IMR-90 (cell line): ENCODE measurements at regions not wholly inside any gene's neighbourhood (a gene's known extent, or its start where the extent isn't known, plus 50 kb on each side); places are given as distances from the start of the nearest gene placed in this dataset.

ENCODE experiments used
- ATAC-seq: fragments of 200-7000 bp; cut with Tn5 transposase; 2 replicates; pipeline ENCODE4 v1.9.1; 2020; ENCODE audit warnings: low read depth, mild to moderate bottlenecking, moderate library complexity
- BruUV-seq: library from RNA; stranded (reverse); fragments of 400-500 nt; replicated peaks from 2 replicates; lab custom pipeline; 2021; lab: Mats Ljungman, UMichigan
- CTCF ChIA-PET: fragments of 300-600 bp; formaldehyde crosslinking; extraction: SDS; loops from one replicate; lab custom pipeline; 2021; ENCODE audit warnings: antibody characterized with exemption; lab: Yijun Ruan, JAX
- POLR2A ChIA-PET: fragments of 300-600 bp; sonication (Branson Sonifier 250); formaldehyde crosslinking; loops from one replicate; lab custom pipeline; 2022; ENCODE audit warnings: antibody characterized with exemption; ENCODE audit not compliant: unreplicated experiment; lab: Charles Lee
- DNase-seq: peaks from one replicate; pipeline ENCODE4 v3.0.0; 2013
- H2AFZ ChIP-seq: replicated peaks from 2 replicates; pipeline ENCODE3; 2013; ENCODE audit warnings: low read length, mild to moderate bottlenecking; ENCODE audit not compliant: poor library complexity
- H2AK5ac ChIP-seq: 2 replicates; pipeline ENCODE4 v1.6.1; 2013; ENCODE audit warnings: low read depth, low read length, inconsistent platforms
- H2AK9ac ChIP-seq: replicated peaks from 2 replicates; pipeline ENCODE3; 2013; ENCODE audit warnings: mild to moderate bottlenecking, low read depth, low read length, moderate library complexity; ENCODE audit not compliant: poor library complexity
- H2BK120ac ChIP-seq: 2 replicates; pipeline ENCODE4 v1.6.1; 2013; ENCODE audit warnings: low read depth, low read length, inconsistent platforms
- H2BK15ac ChIP-seq: 3 replicates; pipeline ENCODE4 v1.6.1; 2013; ENCODE audit warnings: low read depth, low read length, inconsistent platforms
- H2BK20ac ChIP-seq: 2 replicates; pipeline ENCODE4 v1.6.1; 2013; ENCODE audit warnings: low read depth, mild to moderate bottlenecking, inconsistent platforms, low read length, moderate library complexity
- H2BK5ac ChIP-seq: 2 replicates; pipeline ENCODE4 v1.6.1; 2013; ENCODE audit warnings: mild to moderate bottlenecking, low read depth, low read length, inconsistent platforms; ENCODE audit not compliant: poor library complexity, severe bottlenecking
- H3K14ac ChIP-seq: replicated peaks from 2 replicates; pipeline ENCODE4 v1.6.1; 2013; ENCODE audit warnings: low read depth, low read length, inconsistent platforms
- H3K18ac ChIP-seq: 2 replicates; pipeline ENCODE4 v1.6.1; 2013; ENCODE audit warnings: low read depth, low read length, control low read depth
- H3K23ac ChIP-seq: 2 replicates; pipeline ENCODE4 v1.6.1; 2013; ENCODE audit warnings: low read depth, low read length, inconsistent platforms
- H3K27ac ChIP-seq: 2 replicates; pipeline ENCODE4 v1.5.1; 2013; ENCODE audit warnings: mild to moderate bottlenecking, control low read depth, low read length; ENCODE audit not compliant: insufficient read depth
- H3K27me3 ChIP-seq: 2 replicates; pipeline ENCODE4 v1.6.1; 2013; ENCODE audit warnings: low read length; ENCODE audit not compliant: control insufficient read depth, insufficient read depth
- H3K36me3 ChIP-seq: 2 replicates; pipeline ENCODE4 v1.6.1; 2013; ENCODE audit warnings: low read length, mixed read lengths; ENCODE audit not compliant: control insufficient read depth, insufficient read depth
- H3K4ac ChIP-seq: 2 replicates; pipeline ENCODE4 v1.6.1; 2013; ENCODE audit warnings: low read depth, low read length, inconsistent platforms
- H3K4me1 ChIP-seq: 2 replicates; pipeline ENCODE4 v1.6.1; 2013; ENCODE audit warnings: low read length, mixed read lengths; ENCODE audit not compliant: control insufficient read depth, insufficient read depth
- H3K4me2 ChIP-seq: 2 replicates; pipeline ENCODE4 v1.6.1; 2013; ENCODE audit warnings: low read depth, mild to moderate bottlenecking, control low read depth, low read length, moderate library complexity
- H3K4me3 ChIP-seq: 2 replicates; pipeline ENCODE4 v1.5.1; 2013; ENCODE audit warnings: low read depth, mild to moderate bottlenecking, control low read depth, low read length, moderate library complexity; ENCODE audit not compliant: insufficient read depth
- H3K56ac ChIP-seq: 2 replicates; pipeline ENCODE4 v1.6.1; 2013; ENCODE audit warnings: low read length, inconsistent platforms; ENCODE audit not compliant: insufficient read depth; ENCODE audit errors: extremely low read depth
- H3K79me1 ChIP-seq, 2 experiments: 2 replicates each; pipeline ENCODE4 v1.6.1; 2013; ENCODE audit warnings: low read length in 2 of 2, inconsistent platforms in 1 of 2, low read depth in 1 of 2
- H3K9ac ChIP-seq: 2 replicates; pipeline ENCODE4 v1.6.1; 2013; ENCODE audit warnings: low read depth, low read length, control low read depth
- H3K9me1 ChIP-seq: 2 replicates; pipeline ENCODE4 v1.6.1; 2013; ENCODE audit warnings: low read length, inconsistent platforms; ENCODE audit not compliant: insufficient read depth
- H3K9me3 ChIP-seq: 2 replicates; pipeline ENCODE4 v1.6.1; 2013; ENCODE audit warnings: low read length; ENCODE audit not compliant: control insufficient read depth, insufficient read depth
- H4K20me1 ChIP-seq: 2 replicates; pipeline ENCODE4 v1.6.1; 2013; ENCODE audit warnings: low read length, inconsistent platforms; ENCODE audit not compliant: insufficient read depth
- H4K5ac ChIP-seq: 2 replicates; pipeline ENCODE4 v1.6.1; 2013; ENCODE audit warnings: mild to moderate bottlenecking, low read depth, low read length, control low read depth
- H4K8ac ChIP-seq, 2 experiments: 2 replicates each; pipeline ENCODE4 v1.6.1; 2013; ENCODE audit warnings: low read depth in 2 of 2, low read length in 2 of 2, control low read depth in 1 of 2, inconsistent platforms in 1 of 2
- H4K91ac ChIP-seq: 2 replicates; pipeline ENCODE4 v1.6.1; 2013; ENCODE audit warnings: low read depth, low read length, inconsistent platforms; ENCODE audit not compliant: insufficient read depth
- CEBPB ChIP-seq: IDR thresholded peaks from 2 replicates; pipeline ENCODE4 v1.6.1; 2012; ENCODE audit warnings: low read depth, low read length, improper control_type of control experiment
- CHD1 ChIP-seq: IDR thresholded peaks from 2 replicates; pipeline ENCODE4 v1.6.1; 2012; ENCODE audit warnings: low read depth, low read length, improper control_type of control experiment
- CTCF ChIP-seq: conservative IDR thresholded peaks from 2 replicates; pipeline ENCODE4 v1.5.1; 2012; ENCODE audit warnings: mild to moderate bottlenecking, low read depth, low read length, improper control_type of control experiment
- MAFK ChIP-seq: IDR thresholded peaks from 2 replicates; pipeline ENCODE4 v1.6.1; 2012; ENCODE audit warnings: low read depth, low read length, improper control_type of control experiment
- MAZ ChIP-seq: IDR thresholded peaks from 2 replicates; pipeline ENCODE4 v1.6.1; 2012; ENCODE audit warnings: low read depth, mild to moderate bottlenecking, low read length, improper control_type of control experiment, moderate library complexity, borderline replicate concordance
- MXI1 ChIP-seq: IDR thresholded peaks from 2 replicates; pipeline ENCODE4 v1.6.1; 2012; ENCODE audit warnings: low read depth, mild to moderate bottlenecking, low read length, moderate library complexity, borderline replicate concordance
- POLR2A ChIP-seq: IDR thresholded peaks from 2 replicates; pipeline ENCODE4 v1.6.1; 2012; ENCODE audit warnings: mild to moderate bottlenecking, low read depth, low read length
- RCOR1 ChIP-seq: IDR thresholded peaks from 2 replicates; pipeline ENCODE4 v1.6.1; 2012; ENCODE audit warnings: mild to moderate bottlenecking, low read length, improper control_type of control experiment; ENCODE audit not compliant: insufficient replicate concordance
- RFX5 ChIP-seq: IDR thresholded peaks from 2 replicates; pipeline ENCODE4 v1.8.0; 2012; ENCODE audit warnings: low read depth, mild to moderate bottlenecking, low read length, moderate library complexity
- USF2 ChIP-seq: fragments of 150-350 bp; IDR thresholded peaks from 2 replicates; pipeline ENCODE4 v1.6.1; 2017; ENCODE audit warnings: mild to moderate bottlenecking, antibody characterized with exemption, low read length, low read depth
- WGBS, 2 experiments: methylation state at CpG; one replicate each; pipeline versions ENCODE4 v1.1.5 to v1.1.7; 2013; ENCODE audit warnings: missing lambda C conversion rate in 2 of 2; ENCODE audit not compliant: insufficient read length in 1 of 2; ENCODE audit errors: extremely low coverage in 2 of 2; 5-methylcytosine and 5-hydroxymethylcytosine counted together
- dilution Hi-C: fragments of 300-500 bp; cut with HindIII; formaldehyde crosslinking; loops from one replicate; pipeline ENCODE4 v1.14.3; 2018; ENCODE audit warnings: low sequenced_read_pairs; ENCODE audit not compliant: unreplicated experiment
- in situ Hi-C: fragments of 300-500 bp; cut with MboI; formaldehyde crosslinking; loops from 3 replicates; pipeline ENCODE4 v1.14.3; 2019; ENCODE audit warnings: low sequenced_read_pairs, inconsistent platforms, mixed read lengths
- intact Hi-C: fragments of 100-400 bp; cut with micrococcal nuclease; formaldehyde crosslinking; loops from 2 replicates; pipeline ENCODE4 v1.10.0; 2022

- dilution Hi-C loops (no loop called here), intact Hi-C loops (no loop called here), in situ Hi-C loops (no loop called here)
- no peak overlapping the region for H2BK20ac ChIP-seq
- no peak overlapping the region for H3K56ac ChIP-seq
- TF ChIP-seq RCOR1 (no peak), MAZ (no peak), CHD1 (no peak), MAFK (no peak), USF2 (no peak), RFX5 (no peak), CTCF (no peak), CEBPB (no peak), POLR2A (no peak), MXI1 (no peak)
- H4K5ac ChIP-seq, result no peak overlapping the region
- H3K4me3 ChIP-seq, result no peak overlapping the region
- no peak overlapping the region for H3K23ac ChIP-seq
- H2BK5ac ChIP-seq, result no peak overlapping the region
- no peak overlapping the region for H2BK15ac ChIP-seq
- H2BK120ac ChIP-seq, result no peak overlapping the region
- H4K91ac ChIP-seq, result no peak overlapping the region
- H3K9me1 ChIP-seq, result no peaks in the 10 kb centered on the region
- H4K20me1 ChIP-seq, result no peaks in the 10 kb centered on the region
- no peaks in the 10 kb centered on the region for H3K36me3 ChIP-seq
- DNase-seq (no peak), ATAC-seq (no peak)
- ChIA-PET POLR2A (no interaction called here), CTCF (no interaction called here)
- H2AK5ac ChIP-seq, result no peak overlapping the region
- peaks cover 48% of the 10 kb centered on the region for H3K9me3 ChIP-seq
- no peak overlapping the region for H2AK9ac ChIP-seq
- no peak overlapping the region for H4K8ac ChIP-seq
- no peak overlapping the region for H3K4me2 ChIP-seq
- no peaks in the 10 kb centered on the region for H3K4me1 ChIP-seq
- no peak overlapping the region for H3K9ac ChIP-seq
- no peak overlapping the region for H3K27ac ChIP-seq
- H3K79me1 ChIP-seq, result no peaks in the 10 kb centered on the region
- no peaks in the 10 kb centered on the region for H3K27me3 ChIP-seq
- no peak overlapping the region for H2AFZ ChIP-seq
- no CpG with 5 or more reads among the region's 13 CpGs for WGBS, 2 experiments
- H3K14ac ChIP-seq, result no peak overlapping the region
- BruUV-seq, result no TSS peak
- no peak overlapping the region for H3K4ac ChIP-seq
- no peak overlapping the region for H3K18ac ChIP-seq
These were observed 75.5 kb downstream of the SOX1 start for GRCh38 chr13:112142401-112142930.
